PFSK-1 (cell line): ENCODE measurements at regions not wholly inside any gene's neighbourhood (a gene's known extent, or its start where the extent isn't known, plus 50 kb on each side); places are given as distances from the start of the nearest gene placed in this dataset.

Source experiments
- POLR2AphosphoS5 ChIP-seq: IDR thresholded peaks from 2 replicates; pipeline ENCODE4 v1.6.1; 2012; ENCODE audit warnings: low read depth, mild to moderate bottlenecking, control low read depth, low read length, moderate library complexity
- REST ChIP-seq, 2 experiments: IDR thresholded peaks; 2 replicates each; pipeline versions ENCODE4 v1.6.1 to v1.8.0; 2011 to 2012; ENCODE audit warnings: low read depth in 2 of 2, low read length in 2 of 2, control low read depth in 1 of 2, inconsistent platforms in 1 of 2, mild to moderate bottlenecking in 1 of 2, moderate library complexity in 1 of 2; ENCODE audit not compliant: insufficient read depth in 1 of 2
- TAF1 ChIP-seq: IDR thresholded peaks from 2 replicates; pipeline ENCODE4 v1.6.1; 2012; ENCODE audit warnings: low read length, control low read depth, borderline replicate concordance; ENCODE audit not compliant: insufficient read depth

DNA sequence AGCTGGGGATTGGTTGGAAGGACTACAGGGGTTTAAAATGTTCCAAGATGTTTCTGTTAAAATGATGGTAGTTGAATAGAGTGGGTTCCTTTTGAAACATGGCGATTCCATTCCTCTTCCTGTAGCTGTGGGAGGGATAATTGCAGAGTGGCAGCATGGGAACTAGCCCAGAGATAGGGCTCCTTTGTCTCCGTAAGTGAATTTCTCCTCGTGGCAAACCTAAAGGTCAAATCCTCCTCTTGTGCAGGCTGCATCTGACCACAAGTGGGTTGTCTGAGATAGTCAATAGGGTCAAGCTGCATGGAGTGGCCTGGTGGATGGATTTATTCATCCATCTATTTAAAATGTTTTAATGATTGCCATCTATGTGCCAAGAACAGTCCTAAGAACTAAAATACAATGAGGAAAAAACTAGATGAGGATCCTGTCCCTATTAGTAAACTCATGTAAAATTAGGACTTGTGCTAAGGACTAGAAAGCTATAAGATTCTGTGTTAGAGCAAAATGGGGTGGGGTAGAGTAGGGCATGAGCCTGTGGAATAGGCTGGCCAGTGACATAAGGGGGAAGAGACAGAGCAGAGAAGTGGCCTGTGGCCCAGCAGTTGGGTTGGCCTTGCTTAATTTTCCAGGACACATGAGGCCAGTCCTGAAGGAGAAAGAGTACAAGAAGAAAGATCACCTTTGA, 89.1 kb upstream of the IVNS1ABP start:
- TF ChIP-seq POLR2AphosphoS5: no peak
- TF ChIP-seq TAF1: no peak
- TF ChIP-seq REST (IDR thresholded peaks at IDR 0.05; ENCODE audit: insufficient read depth in 1 of 2, low read depth in 2 of 2, low read length in 2 of 2): no peak
